ENCODE measurements at regions not wholly inside any gene's neighbourhood (a gene's known extent, or its start where the extent isn't known, plus 50 kb on each side); places are given as distances from the start of the nearest gene placed in this dataset.
"Not testable (repeated sequence)": the region's sequence is repeated elsewhere in the genome, so short reads cannot be mapped to it uniquely, and the experiment has no call there.

DNA sequence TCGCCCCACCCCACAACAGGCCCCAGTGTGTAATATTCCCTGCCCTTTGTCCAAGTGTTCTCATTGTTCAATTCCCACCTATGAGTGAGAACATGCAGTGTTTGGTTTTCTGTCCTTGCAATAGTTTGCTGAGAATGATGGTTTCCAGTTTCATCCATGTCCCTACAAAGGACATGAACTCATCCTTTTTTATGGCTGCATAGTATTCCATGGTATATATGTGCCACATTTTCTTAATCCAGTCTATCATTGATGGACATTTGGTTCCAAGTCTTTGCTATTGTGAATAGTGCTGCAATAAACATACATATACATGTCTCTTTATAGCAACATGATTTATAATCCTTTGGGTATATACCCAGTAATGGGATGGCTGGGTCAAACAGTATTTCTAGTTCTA is 132.7 kb downstream of the SNX10 start:
- intact Hi-C loops (cut with DNase I); DNase-seq; H3K27ac ChIP-seq; H3K9me3 ChIP-seq; H3K4me3 ChIP-seq; ATAC-seq; H3K36me3 ChIP-seq (ENCODE audit: insufficient read depth in 1 of 2, low read depth in 1 of 2); H3K4me1 ChIP-seq; H3K27me3 ChIP-seq (ENCODE audit: insufficient read depth in 3 of 3, low read length in 2 of 3): not testable (repeated sequence)
- whole genome bisulfite sequencing, 3 donors: 96 to 100% (median 98%) methylated on average over 1 of the region's 1 CpG

GRCh38 chr7:26425655-26426054 is 134.0 kb downstream of the SNX10 start:
- no peak overlapping the region for H3K4me3 ChIP-seq
- H3K9me3 ChIP-seq: no peaks in the 10 kb centered on the region
- 44 to 59% (median 48%) methylated on average over 1 of the region's 1 CpG for WGBS, 3 donors
- peaks cover 0 to 2% (median 0%) of the 10 kb centered on the region in 3 donors for H3K27me3 ChIP-seq (ENCODE audit: insufficient read depth in 3 of 3, low read length in 2 of 3)
- no peak for TF ChIP-seq CTCF (IDR thresholded peaks at IDR 0.05)
- intact Hi-C loops (cut with DNase I): no loop called here
- H3K27ac ChIP-seq: no peak overlapping the region
- H3K36me3 ChIP-seq (ENCODE audit: insufficient read depth in 1 of 2, low read depth in 1 of 2): no peaks in the 10 kb centered on the region
- DNase-seq (no peak), ATAC-seq (no peak)
- H3K4me1 ChIP-seq: no peaks in the 10 kb centered on the region

GRCh38 chr7:26426096-26426495 is 134.4 kb downstream of the SNX10 start:
- 57 to 62% (median 60%) methylated on average over 5 of the region's 5 CpGs for WGBS, 3 donors
- TF ChIP-seq CTCF (IDR thresholded peaks at IDR 0.05): no peak
- intact Hi-C loops (cut with DNase I): no loop called here

GRCh38 chr7:26428571-26428970 is 136.9 kb downstream of the SNX10 start:
- WGBS, 3 donors: 69 to 75% (median 72%) methylated on average over 3 of the region's 3 CpGs
- intact Hi-C loops (cut with DNase I): no loop called here
- H3K4me1 ChIP-seq: no peaks in the 10 kb centered on the region
- no peak overlapping the region for H3K4me3 ChIP-seq
- no peak for TF ChIP-seq CTCF (IDR thresholded peaks at IDR 0.05)
- no peaks in the 10 kb centered on the region for H3K36me3 ChIP-seq (ENCODE audit: insufficient read depth in 1 of 2, low read depth in 1 of 2)
- H3K27me3 ChIP-seq (ENCODE audit: insufficient read depth in 3 of 3, low read length in 2 of 3): no peaks in the 10 kb centered on the region
- ATAC-seq: no peak
- no peaks in the 10 kb centered on the region for H3K9me3 ChIP-seq
- H3K27ac ChIP-seq: no peak overlapping the region
- DNase-seq: no peak

More at GRCh38 chr7:26426096-26426495, 134.4 kb downstream of the SNX10 start:
- Histone ChIP-seq H3K27ac (no peak overlapping the region), H3K27me3 (ENCODE audit: insufficient read depth in 3 of 3, low read length in 2 of 3) (peaks cover 0 to 2% (median 0%) of the 10 kb centered on the region in 3 donors), H3K4me3 (no peak overlapping the region), H3K9me3 (no peaks in the 10 kb centered on the region), H3K36me3 (ENCODE audit: insufficient read depth in 1 of 2, low read depth in 1 of 2) (no peaks in the 10 kb centered on the region), H3K4me1 (no peaks in the 10 kb centered on the region)
- DNase-seq (no peak), ATAC-seq (no peak)

DNA sequence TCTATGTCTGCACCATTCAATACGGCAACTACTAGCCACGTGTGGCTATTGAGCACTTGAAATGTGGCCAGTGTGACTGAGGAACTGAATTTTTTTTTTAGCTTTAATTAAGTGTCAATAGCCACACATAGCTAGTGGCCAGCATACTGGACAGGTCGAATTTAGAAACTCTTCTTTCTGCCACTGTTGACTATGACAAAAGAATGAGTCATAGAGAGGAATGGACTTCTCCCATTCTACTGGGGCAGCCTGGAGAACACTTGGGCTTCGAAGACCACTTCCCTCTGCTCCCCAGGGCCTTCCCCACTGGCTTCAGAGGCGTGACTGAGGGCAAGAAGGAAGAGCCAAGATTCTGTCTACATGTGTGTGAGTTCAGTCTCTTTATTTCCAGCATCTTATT is 137.5 kb downstream of the SNX10 start:
- no peak for TF ChIP-seq CTCF (IDR thresholded peaks at IDR 0.05)
- no peak for ATAC-seq
- intact Hi-C loops (cut with DNase I): no loop called here
- Histone ChIP-seq H3K36me3 (ENCODE audit: insufficient read depth in 1 of 2, low read depth in 1 of 2) (no peaks in the 10 kb centered on the region), H3K4me3 (no peak overlapping the region), H3K27me3 (ENCODE audit: insufficient read depth in 3 of 3, low read length in 2 of 3) (no peaks in the 10 kb centered on the region), H3K9me3 (no peaks in the 10 kb centered on the region), H3K4me1 (no peaks in the 10 kb centered on the region), H3K27ac (no peak overlapping the region)
- WGBS, 3 donors: 74 to 75% (median 74%) methylated on average over 5 of the region's 5 CpGs
- DNase-seq: no peak
